22Rv1 (cell line): ENCODE measurements at regions not wholly inside any gene's neighbourhood (a gene's known extent, or its start where the extent isn't known, plus 50 kb on each side); places are given as distances from the start of the nearest gene placed in this dataset.
"Not testable (repeated sequence)": the region's sequence is repeated elsewhere in the genome, so short reads cannot be mapped to it uniquely, and the experiment has no call there.

Experiments used
- H3K27ac ChIP-seq: fragments of 450-650 bp; 2 replicates; pipeline ENCODE4 v1.5.1; 2017
- CTCF ChIP-seq: fragments of 450-650 bp; IDR thresholded peaks from 2 replicates; pipeline ENCODE4 v1.5.1; 2017; ENCODE audit warnings: mild to moderate bottlenecking
- ZFX ChIP-seq: fragments of 450-650 bp; IDR thresholded peaks from 2 replicates; pipeline ENCODE4 v1.6.1; 2017; ENCODE audit warnings: antibody characterized with exemption, borderline replicate concordance

GRCh38 chr3:82629937-82630336 lies 868.5 kb upstream of the GBE1 start:
- TF ChIP-seq ZFX (no peak), CTCF (no peak)
- no peak overlapping the region for H3K27ac ChIP-seq

GRCh38 chr3:82628385-82629014 lies 867.1 kb upstream of the GBE1 start:
- no peak overlapping the region for H3K27ac ChIP-seq
- no peak for TF ChIP-seq ZFX

GRCh38 chr3:82627733-82628132 lies 866.3 kb upstream of the GBE1 start:
- no peak for TF ChIP-seq ZFX
- no peak for TF ChIP-seq CTCF

GRCh38 chr3:82620744-82621143 lies 859.3 kb upstream of the GBE1 start:
- H3K27ac ChIP-seq, result not testable (repeated sequence)

More at GRCh38 chr3:82627733-82628132, 866.3 kb upstream of the GBE1 start:
- H3K27ac ChIP-seq, result no peak overlapping the region

GRCh38 chr3:82618594-82618993 lies 857.1 kb upstream of the GBE1 start:
- TF ChIP-seq ZFX (no peak), CTCF (no peak)
- H3K27ac ChIP-seq, result no peak overlapping the region

- no peak overlapping the region for H3K27ac ChIP-seq
- TF ChIP-seq CTCF (no peak), ZFX (no peak)
Observed at GRCh38 chr3:82610236-82610635, 848.8 kb upstream of the GBE1 start.

GRCh38 chr3:82607391-82607790 lies 845.9 kb upstream of the GBE1 start:
- TF ChIP-seq CTCF (no peak), ZFX (no peak)
- H3K27ac ChIP-seq, result no peak overlapping the region

GRCh38 chr3:82596805-82597204 lies 835.4 kb upstream of the GBE1 start:
- TF ChIP-seq CTCF (no peak), ZFX (no peak)
- H3K27ac ChIP-seq, result no peak overlapping the region
